Astrocyte of the spinal cord (primary cell): ENCODE measurements at regions not wholly inside any gene's neighbourhood (a gene's known extent, or its start where the extent isn't known, plus 50 kb on each side); places are given as distances from the start of the nearest gene placed in this dataset.

Experiments
- DNase-seq: peaks from one replicate; pipeline ENCODE4 v3.0.0; 2011; ENCODE audit warnings: low read depth, low spot score
- H3K4me3 ChIP-seq: 2 replicates; pipeline ENCODE4 v1.5.1; 2011; ENCODE audit warnings: low read depth, mild to moderate bottlenecking, low read length, moderate library complexity
- CTCF ChIP-seq: IDR thresholded peaks from 2 replicates; pipeline ENCODE4 v1.5.1; 2012; ENCODE audit warnings: low read depth, mild to moderate bottlenecking, low read length, inconsistent platforms
- in situ Hi-C: cut with HindIII; loops from 2 replicates; pipeline ENCODE4 v1.10.0; 2017; ENCODE audit warnings: low sequenced_read_pairs

GRCh38 chr4:63632858-63633257 lies 776.4 kb downstream of the TECRL start:
- in situ Hi-C loops, result no loop called here
- no peak overlapping the region for H3K4me3 ChIP-seq
- no peak for DNase-seq
- TF ChIP-seq CTCF, result no peak

GRCh38 chr4:63620271-63620670 lies 789.0 kb downstream of the TECRL start:
- TF ChIP-seq CTCF, result no peak
- no peak overlapping the region for H3K4me3 ChIP-seq
- in situ Hi-C loops, result no loop called here
- DNase-seq, result no peak

- TF ChIP-seq CTCF, result no peak
- in situ Hi-C loops, result no loop called here
- no peak overlapping the region for H3K4me3 ChIP-seq
- DNase-seq, result no peak
Observed at GRCh38 chr4:63619771-63620170, 789.5 kb downstream of the TECRL start.

- DNase-seq, result no peak
- TF ChIP-seq CTCF, result no peak
- no peak overlapping the region for H3K4me3 ChIP-seq
- in situ Hi-C loops, result no loop called here
Observed at GRCh38 chr4:63618883-63619718, 790.1 kb downstream of the TECRL start.

- in situ Hi-C loops, result no loop called here
- TF ChIP-seq CTCF, result no peak
- H3K4me3 ChIP-seq, result no peak overlapping the region
- DNase-seq, result no peak
Observed at GRCh38 chr4:63607169-63607872, 801.9 kb downstream of the TECRL start.

- DNase-seq, result no peak
- in situ Hi-C loops, result no loop called here
- TF ChIP-seq CTCF, result no peak
- H3K4me3 ChIP-seq, result no peak overlapping the region
Observed at GRCh38 chr4:63589796-63590195, 819.5 kb downstream of the TECRL start.
